A673 (cell line): ENCODE measurements at regions not wholly inside any gene's neighbourhood (a gene's known extent, or its start where the extent isn't known, plus 50 kb on each side); places are given as distances from the start of the nearest gene placed in this dataset.
"Not testable (repeated sequence)": the region's sequence is repeated elsewhere in the genome, so short reads cannot be mapped to it uniquely, and the experiment has no call there.

Experiments used
- BruUV-seq: library from RNA; stranded (reverse); fragments of 400-500 nt; replicated peaks from 2 replicates; lab custom pipeline; 2021; lab: Mats Ljungman, UMichigan
- CTCF ChIA-PET: fragments of 300-600 bp; sonication (Branson Sonifier 250); formaldehyde crosslinking; loops from one replicate; lab custom pipeline; 2022; ENCODE audit warnings: antibody characterized with exemption; lab: Charles Lee
- POLR2A ChIA-PET: fragments of 300-600 bp; sonication (Branson Sonifier 250); formaldehyde crosslinking; loops from one replicate; lab custom pipeline; 2022; ENCODE audit warnings: antibody characterized with exemption; ENCODE audit not compliant: low non-redundant PET; lab: Charles Lee
- DNase-seq: peaks from one replicate; pipeline ENCODE4 v3.0.0-alpha.2; 2015; ENCODE audit warnings: low spot score
- H3K27ac ChIP-seq: fragments of 200-600 bp; sonication (generic); 2 replicates; pipeline ENCODE4 v1.5.1; 2016; ENCODE audit warnings: mixed run types, low read depth, mild to moderate bottlenecking, mixed read lengths, antibody characterized with exemption, low read length; ENCODE audit not compliant: poor library complexity, severe bottlenecking
- H3K27me3 ChIP-seq: fragments of 200-600 bp; sonication (generic); replicated peaks from 2 replicates; pipeline ENCODE4 v1.6.1; 2017; ENCODE audit warnings: mixed run types, low read depth, mild to moderate bottlenecking, mixed read lengths, antibody characterized with exemption, low read length; ENCODE audit not compliant: insufficient read depth, poor library complexity
- H3K36me3 ChIP-seq: fragments of 200-600 bp; sonication (generic); 2 replicates; pipeline ENCODE4 v1.6.1; 2016; ENCODE audit warnings: mixed run types, mild to moderate bottlenecking, mixed read lengths, antibody characterized with exemption, low read length; ENCODE audit not compliant: insufficient read depth, poor library complexity, severe bottlenecking
- H3K4me1 ChIP-seq: fragments of 200-600 bp; sonication (generic); 2 replicates; pipeline ENCODE4 v1.6.1; 2017; ENCODE audit warnings: mixed run types, mild to moderate bottlenecking, mixed read lengths, antibody characterized with exemption, low read length; ENCODE audit not compliant: insufficient read depth, poor library complexity, severe bottlenecking
- H3K4me3 ChIP-seq: fragments of 200-600 bp; sonication (generic); 2 replicates; pipeline ENCODE4 v1.5.1; 2016; ENCODE audit warnings: low read depth, mixed run types, mild to moderate bottlenecking, mixed read lengths, low read length; ENCODE audit not compliant: poor library complexity, severe bottlenecking
- H3K9me3 ChIP-seq: fragments of 200-600 bp; sonication (generic); 2 replicates; pipeline ENCODE4 v1.6.1; 2016; ENCODE audit warnings: mixed run types, low read depth, mild to moderate bottlenecking, mixed read lengths, antibody characterized with exemption, low read length; ENCODE audit not compliant: poor library complexity, severe bottlenecking
- EZH2 ChIP-seq: fragments of 200-600 bp; sonication (generic); IDR thresholded peaks from 2 replicates; pipeline ENCODE4 v1.6.1; 2017; ENCODE audit warnings: borderline replicate concordance, low read depth, mild to moderate bottlenecking, mixed read lengths, antibody characterized with exemption, low read length; ENCODE audit not compliant: poor library complexity, severe bottlenecking
- intact Hi-C: fragments of 100-400 bp; cut with micrococcal nuclease; formaldehyde crosslinking; loops from one replicate; pipeline ENCODE4 v1.10.0; 2022; ENCODE audit not compliant: unreplicated experiment
- TF ChIP-seq, protein P1 (sequence below): fragments of 300-800, 200-600 bp; sonication (generic); conservative IDR thresholded peaks from 2 replicates; pipeline ENCODE4 v1.5.1; 2017; ENCODE audit warnings: low read depth, mild to moderate bottlenecking, antibody characterized with exemption, low read length, moderate library complexity, mixed read lengths

DNA sequence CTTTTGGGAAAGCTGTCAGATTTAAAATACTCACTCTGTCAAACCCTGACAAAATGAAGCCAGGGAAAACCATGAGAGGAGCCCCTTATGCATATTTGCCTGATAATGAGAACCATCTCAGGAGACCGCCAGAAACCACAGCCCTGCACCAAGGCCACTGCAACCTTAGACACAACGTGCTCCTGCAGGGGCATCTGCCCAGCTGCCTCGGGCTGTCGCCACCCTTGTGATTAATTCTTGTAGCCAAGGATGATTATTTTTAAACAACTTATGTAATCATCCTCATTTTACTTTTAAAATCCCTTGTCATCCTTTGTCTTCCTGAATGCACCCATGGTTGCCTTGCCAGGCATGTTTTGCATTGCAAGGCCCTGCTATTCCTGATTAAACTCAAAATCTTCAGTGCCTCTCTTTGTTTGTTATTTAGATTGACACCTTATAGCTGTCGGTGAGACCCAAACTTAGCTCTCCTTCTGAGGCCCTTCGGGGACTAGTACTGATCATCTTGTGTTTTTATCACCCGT lies 766.4 kb upstream of the TMEM132C start:
- intact Hi-C loops, result no loop called here
- TF ChIP-seq EZH2, result no peak
- TF ChIP-seq, protein P1, sequence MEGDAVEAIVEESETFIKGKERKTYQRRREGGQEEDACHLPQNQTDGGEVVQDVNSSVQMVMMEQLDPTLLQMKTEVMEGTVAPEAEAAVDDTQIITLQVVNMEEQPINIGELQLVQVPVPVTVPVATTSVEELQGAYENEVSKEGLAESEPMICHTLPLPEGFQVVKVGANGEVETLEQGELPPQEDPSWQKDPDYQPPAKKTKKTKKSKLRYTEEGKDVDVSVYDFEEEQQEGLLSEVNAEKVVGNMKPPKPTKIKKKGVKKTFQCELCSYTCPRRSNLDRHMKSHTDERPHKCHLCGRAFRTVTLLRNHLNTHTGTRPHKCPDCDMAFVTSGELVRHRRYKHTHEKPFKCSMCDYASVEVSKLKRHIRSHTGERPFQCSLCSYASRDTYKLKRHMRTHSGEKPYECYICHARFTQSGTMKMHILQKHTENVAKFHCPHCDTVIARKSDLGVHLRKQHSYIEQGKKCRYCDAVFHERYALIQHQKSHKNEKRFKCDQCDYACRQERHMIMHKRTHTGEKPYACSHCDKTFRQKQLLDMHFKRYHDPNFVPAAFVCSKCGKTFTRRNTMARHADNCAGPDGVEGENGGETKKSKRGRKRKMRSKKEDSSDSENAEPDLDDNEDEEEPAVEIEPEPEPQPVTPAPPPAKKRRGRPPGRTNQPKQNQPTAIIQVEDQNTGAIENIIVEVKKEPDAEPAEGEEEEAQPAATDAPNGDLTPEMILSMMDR, result no peak
- no peak overlapping the region for H3K27ac ChIP-seq
- no peak for DNase-seq
- H3K27me3 ChIP-seq, result no peaks in the 10 kb centered on the region
- CTCF ChIA-PET, result no interaction called here
- no TSS peak for BruUV-seq
- H3K36me3 ChIP-seq, result no peaks in the 10 kb centered on the region
- no peak overlapping the region for H3K4me3 ChIP-seq
- H3K9me3 ChIP-seq, result no peaks in the 10 kb centered on the region
- H3K4me1 ChIP-seq, result no peaks in the 10 kb centered on the region
- POLR2A ChIA-PET, result no interaction called here

DNA sequence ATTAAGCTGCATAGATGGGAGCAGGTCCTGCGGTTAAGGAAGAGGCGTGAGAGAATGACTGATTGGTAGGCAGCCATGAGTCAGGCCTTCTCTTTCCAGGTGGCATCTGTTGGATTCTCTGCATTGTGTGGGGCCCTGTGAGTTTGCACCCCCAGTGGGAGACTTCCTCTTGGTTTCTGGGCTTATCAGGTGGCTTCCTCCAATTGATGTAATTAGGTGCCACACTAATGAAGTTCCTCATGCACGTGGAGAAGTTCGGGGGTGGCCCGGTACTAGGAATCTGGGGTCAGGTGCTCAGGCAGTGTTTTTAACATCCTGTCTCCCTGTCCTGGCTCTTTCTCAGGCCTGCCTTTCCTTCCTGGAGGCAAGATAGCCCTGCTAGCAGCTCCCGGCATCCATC lies 765.1 kb upstream of the TMEM132C start:
- BruUV-seq, result no TSS peak
- Histone ChIP-seq H3K4me3 (no peak overlapping the region), H3K9me3 (no peaks in the 10 kb centered on the region), H3K27me3 (no peaks in the 10 kb centered on the region), H3K4me1 (no peaks in the 10 kb centered on the region), H3K27ac (no peak overlapping the region), H3K36me3 (no peaks in the 10 kb centered on the region)
- TF ChIP-seq EZH2, result no peak
- TF ChIP-seq, protein P1, result no peak
- intact Hi-C loops, result no loop called here
- DNase-seq, result no peak
- POLR2A ChIA-PET, result no interaction called here
- CTCF ChIA-PET, result no interaction called here

DNA sequence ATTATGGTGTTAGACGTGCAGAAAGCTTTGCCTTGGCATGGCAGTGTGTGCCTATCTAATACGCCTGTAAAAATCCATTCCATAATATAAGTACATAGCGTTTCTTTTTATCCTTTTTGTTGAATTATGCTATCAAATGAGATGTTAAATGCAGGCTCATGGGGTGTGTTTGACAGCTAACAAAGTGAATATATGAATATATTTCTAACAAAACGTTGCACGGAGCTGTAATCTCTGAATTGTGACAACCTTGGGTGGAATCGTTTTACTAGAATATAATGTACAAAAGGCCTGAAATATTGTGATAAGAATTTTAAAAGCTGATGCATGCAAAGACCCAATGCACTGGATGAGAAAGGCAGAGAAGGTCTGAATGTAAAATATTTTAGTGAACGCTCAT lies 763.7 kb upstream of the TMEM132C start:
- Histone ChIP-seq H3K36me3 (no peaks in the 10 kb centered on the region), H3K4me1 (no peaks in the 10 kb centered on the region), H3K27ac (no peak overlapping the region), H3K27me3 (no peaks in the 10 kb centered on the region), H3K4me3 (no peak overlapping the region), H3K9me3 (no peaks in the 10 kb centered on the region)
- ChIA-PET CTCF (no interaction called here), POLR2A (no interaction called here)
- no TSS peak for BruUV-seq
- TF ChIP-seq EZH2, result no peak
- TF ChIP-seq, protein P1, result no peak
- DNase-seq, result no peak
- intact Hi-C loops, result no loop called here

DNA sequence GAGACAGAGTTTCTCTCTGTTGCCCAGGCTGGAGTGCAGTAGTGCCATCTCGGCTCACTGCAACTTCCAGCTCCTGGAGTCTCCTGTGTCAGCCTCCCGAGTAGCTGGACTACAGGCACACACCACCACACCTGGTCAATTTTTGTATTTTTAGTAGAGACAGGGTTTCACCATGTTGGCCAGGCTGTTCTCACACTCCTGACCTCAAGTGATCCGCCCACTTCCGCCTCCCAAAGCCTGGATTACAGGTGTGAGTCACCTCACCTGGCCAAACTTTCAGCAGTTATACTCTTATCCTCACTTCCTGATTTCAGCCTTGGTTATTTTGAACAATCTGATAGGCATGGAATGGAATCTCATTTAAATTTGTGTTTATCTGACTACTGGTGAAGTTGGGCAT lies 763.0 kb upstream of the TMEM132C start:
- CTCF ChIA-PET, BruUV-seq, POLR2A ChIA-PET, H3K27me3 ChIP-seq, H3K36me3 ChIP-seq, H3K4me3 ChIP-seq, intact Hi-C loops, H3K4me1 ChIP-seq, DNase-seq, H3K27ac ChIP-seq, H3K9me3 ChIP-seq: not testable (repeated sequence)
